Endothelial cell (in vitro differentiated cells): ENCODE measurements at regions not wholly inside any gene's neighbourhood (a gene's known extent, or its start where the extent isn't known, plus 50 kb on each side); places are given as distances from the start of the nearest gene placed in this dataset.
"Not testable (repeated sequence)": the region's sequence is repeated elsewhere in the genome, so short reads cannot be mapped to it uniquely, and the experiment has no call there.

ENCODE experiments used
- DNase-seq: peaks from one replicate; pipeline ENCODE4 v3.0.0; 2021; ENCODE audit warnings: low spot score
- H3K27ac Mint-ChIP-seq: one replicate; pipeline ENCODE4 v1.8.0; 2021; ENCODE audit warnings: mixed read lengths, inconsistent platforms; ENCODE audit not compliant: unreplicated experiment
- H3K27me3 Mint-ChIP-seq: one replicate; pipeline ENCODE4 v1.8.0; 2021; ENCODE audit warnings: mild to moderate bottlenecking, moderate library complexity, mixed read lengths, inconsistent platforms; ENCODE audit not compliant: unreplicated experiment
- H3K36me3 Mint-ChIP-seq: one replicate; pipeline ENCODE4 v1.8.0; 2021; ENCODE audit warnings: mild to moderate bottlenecking, low read depth, mixed read lengths, inconsistent platforms; ENCODE audit not compliant: unreplicated experiment
- H3K4me1 Mint-ChIP-seq: one replicate; pipeline ENCODE4 v1.8.0; 2021; ENCODE audit warnings: mild to moderate bottlenecking, mixed read lengths, inconsistent platforms; ENCODE audit not compliant: unreplicated experiment
- H3K4me3 Mint-ChIP-seq: one replicate; pipeline ENCODE4 v1.8.0; 2021; ENCODE audit warnings: mild to moderate bottlenecking, mixed read lengths, inconsistent platforms; ENCODE audit not compliant: unreplicated experiment
- H3K9me3 Mint-ChIP-seq: one replicate; pipeline ENCODE4 v1.8.0; 2021; ENCODE audit warnings: mixed read lengths, inconsistent platforms; ENCODE audit not compliant: unreplicated experiment
- TF ChIP-seq, protein P1 (sequence below): fragments of 200-600 bp; sonication (generic); IDR thresholded peaks from one replicate; pipeline ENCODE4 v1.5.0; 2021; ENCODE audit warnings: antibody characterized with exemption; ENCODE audit not compliant: unreplicated experiment

DNA sequence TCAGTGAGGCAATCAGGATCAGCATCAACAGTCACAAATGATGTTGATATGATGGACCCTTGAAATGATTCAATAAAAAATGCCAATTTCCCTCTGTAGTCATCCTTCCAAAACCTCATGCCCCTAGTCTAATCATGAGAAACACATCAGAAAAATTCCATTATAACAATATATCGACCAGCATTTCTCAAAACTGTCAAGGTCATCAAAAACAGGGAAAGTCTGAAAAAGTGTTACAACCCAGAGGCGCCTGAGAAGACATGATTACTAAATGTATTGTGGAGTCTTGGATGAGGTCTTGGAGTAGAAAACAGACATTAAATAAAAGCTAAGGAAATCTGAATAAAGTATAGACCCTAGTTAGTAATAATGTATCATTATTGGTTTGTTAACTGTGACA is 133.8 kb downstream of the SLC35B3 start:
- Mint-ChIP-seq H3K4me3 (no peak overlapping the region), H3K27ac (no peak overlapping the region), H3K36me3 (no peaks in the 10 kb centered on the region), H3K27me3 (no peaks in the 10 kb centered on the region), H3K9me3 (no peaks in the 10 kb centered on the region), H3K4me1 (peaks cover under 1% of the 10 kb centered on the region)
- TF ChIP-seq, protein P1, sequence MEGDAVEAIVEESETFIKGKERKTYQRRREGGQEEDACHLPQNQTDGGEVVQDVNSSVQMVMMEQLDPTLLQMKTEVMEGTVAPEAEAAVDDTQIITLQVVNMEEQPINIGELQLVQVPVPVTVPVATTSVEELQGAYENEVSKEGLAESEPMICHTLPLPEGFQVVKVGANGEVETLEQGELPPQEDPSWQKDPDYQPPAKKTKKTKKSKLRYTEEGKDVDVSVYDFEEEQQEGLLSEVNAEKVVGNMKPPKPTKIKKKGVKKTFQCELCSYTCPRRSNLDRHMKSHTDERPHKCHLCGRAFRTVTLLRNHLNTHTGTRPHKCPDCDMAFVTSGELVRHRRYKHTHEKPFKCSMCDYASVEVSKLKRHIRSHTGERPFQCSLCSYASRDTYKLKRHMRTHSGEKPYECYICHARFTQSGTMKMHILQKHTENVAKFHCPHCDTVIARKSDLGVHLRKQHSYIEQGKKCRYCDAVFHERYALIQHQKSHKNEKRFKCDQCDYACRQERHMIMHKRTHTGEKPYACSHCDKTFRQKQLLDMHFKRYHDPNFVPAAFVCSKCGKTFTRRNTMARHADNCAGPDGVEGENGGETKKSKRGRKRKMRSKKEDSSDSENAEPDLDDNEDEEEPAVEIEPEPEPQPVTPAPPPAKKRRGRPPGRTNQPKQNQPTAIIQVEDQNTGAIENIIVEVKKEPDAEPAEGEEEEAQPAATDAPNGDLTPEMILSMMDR: no peak
- no peak for DNase-seq

DNA sequence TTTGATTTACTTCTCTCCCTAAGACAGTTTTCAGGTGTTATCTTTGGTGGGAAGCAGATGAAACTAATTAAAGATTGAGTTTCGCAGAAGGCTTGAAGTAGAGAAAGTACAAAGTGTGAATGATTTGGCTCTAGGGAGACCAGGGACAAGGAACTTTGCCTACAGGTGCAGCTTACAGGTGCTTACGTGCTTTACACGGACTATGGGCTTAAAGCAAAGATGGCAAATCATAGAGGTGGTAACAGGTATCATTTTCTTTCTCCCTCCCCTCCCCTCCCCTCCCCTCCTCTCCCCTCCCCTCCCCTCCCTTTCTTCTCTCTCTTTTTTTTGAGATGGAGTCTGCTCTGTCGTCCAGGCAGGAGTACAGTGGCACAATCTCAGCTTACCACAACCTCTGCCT is 136.3 kb downstream of the SLC35B3 start:
- Mint-ChIP-seq H3K36me3 (no peaks in the 10 kb centered on the region), H3K4me3 (no peak overlapping the region), H3K9me3 (no peaks in the 10 kb centered on the region), H3K27me3 (no peaks in the 10 kb centered on the region), H3K27ac (no peak overlapping the region), H3K4me1 (peaks cover 2% of the 10 kb centered on the region)
- no peak for DNase-seq
- TF ChIP-seq, protein P1: no peak

DNA sequence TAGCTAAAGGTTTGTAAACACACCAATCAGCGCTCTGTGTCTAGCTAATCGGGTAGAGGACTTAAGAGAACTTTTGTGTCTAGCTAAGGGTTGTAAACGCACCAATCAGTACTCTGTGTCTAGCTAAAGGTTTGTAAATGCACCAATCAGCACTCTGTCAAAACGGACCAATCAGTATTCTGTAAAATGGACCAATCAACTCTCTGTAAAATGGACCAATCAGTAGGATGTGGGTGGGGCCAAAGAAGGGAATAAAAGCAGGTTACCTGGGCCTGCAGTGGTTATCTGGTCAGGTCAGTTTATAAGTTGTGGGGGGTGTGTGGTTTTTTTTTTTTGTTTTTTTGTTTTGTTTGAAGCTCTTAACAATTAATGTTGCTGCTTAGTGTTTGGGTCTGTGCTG is 152.4 kb downstream of the SLC35B3 start:
- H3K36me3 Mint-ChIP-seq, H3K9me3 Mint-ChIP-seq, H3K27me3 Mint-ChIP-seq, H3K27ac Mint-ChIP-seq, H3K4me3 Mint-ChIP-seq, H3K4me1 Mint-ChIP-seq, DNase-seq: not testable (repeated sequence)

DNA sequence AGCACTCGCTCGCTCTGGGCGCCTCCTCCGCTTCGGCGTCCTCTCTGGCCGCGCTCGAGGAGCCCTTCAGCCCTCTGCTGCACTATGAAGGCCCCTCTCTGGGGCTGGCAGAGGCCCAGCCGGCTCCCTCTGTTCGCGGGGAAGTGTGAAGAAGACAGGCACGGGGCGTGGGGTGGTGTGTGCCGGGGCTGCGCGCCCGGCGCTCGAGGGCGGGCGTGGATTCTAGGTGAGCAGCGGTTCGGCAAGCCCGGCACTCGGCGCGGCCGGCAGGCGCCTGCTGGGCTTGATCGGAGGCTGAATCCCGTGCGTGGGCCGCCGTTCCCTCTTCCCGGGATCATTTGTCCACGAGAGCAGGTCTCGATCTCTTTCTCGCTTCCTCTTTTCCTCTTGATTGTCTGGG is 153.0 kb downstream of the SLC35B3 start:
- DNase-seq: no peak

DNA sequence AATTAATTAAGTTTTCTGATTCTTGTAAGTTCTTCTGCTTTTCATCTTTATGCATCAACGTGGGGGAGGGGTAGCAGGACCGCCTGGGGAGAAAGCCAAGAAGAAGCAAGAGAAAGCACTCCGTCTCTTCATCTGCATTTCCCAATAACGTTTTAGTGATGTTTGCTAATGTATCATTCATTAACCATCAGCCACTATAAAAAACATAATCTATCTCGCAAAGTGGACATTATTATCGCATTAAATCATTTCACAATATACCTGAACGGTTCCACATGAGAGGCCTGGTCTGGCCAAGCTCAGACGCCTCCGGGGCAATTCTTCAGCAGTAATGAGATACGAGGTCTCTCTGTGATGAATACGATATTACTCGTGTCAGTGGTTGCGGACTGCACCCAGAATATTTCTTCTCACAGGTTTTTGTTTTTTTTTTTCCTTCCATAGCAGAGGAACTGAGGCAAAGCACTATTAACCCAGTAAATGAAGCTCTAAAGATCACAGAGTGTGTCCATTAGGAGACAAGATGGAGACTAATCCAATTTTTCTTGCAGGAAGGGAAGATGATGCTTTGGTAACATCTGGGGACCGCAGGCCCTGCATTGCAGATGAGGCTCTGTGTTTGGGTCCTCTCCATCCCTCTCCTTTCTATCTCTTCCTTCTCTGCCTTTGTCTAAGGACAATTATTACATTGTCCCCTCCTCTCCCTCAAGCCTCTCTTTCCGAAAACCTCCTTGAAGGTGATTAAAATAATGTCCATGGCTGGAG is 156.1 kb downstream of the SLC35B3 start:
- Mint-ChIP-seq H3K27me3 (peaks cover 3% of the 10 kb centered on the region), H3K9me3 (no peaks in the 10 kb centered on the region), H3K36me3 (peaks cover 3% of the 10 kb centered on the region), H3K4me1 (peaks cover 8% of the 10 kb centered on the region), H3K27ac (no peak overlapping the region), H3K4me3 (no peak overlapping the region)
- no peak for DNase-seq
- TF ChIP-seq, protein P1: no peak

More for the DNA sequence above, 153.0 kb downstream of the SLC35B3 start:
- Mint-ChIP-seq H3K36me3 (peaks cover 3% of the 10 kb centered on the region), H3K4me3 (no peak overlapping the region), H3K9me3 (no peaks in the 10 kb centered on the region), H3K27me3 (peaks cover 3% of the 10 kb centered on the region), H3K4me1 (peaks cover 8% of the 10 kb centered on the region), H3K27ac (no peak overlapping the region)
- TF ChIP-seq, protein P1: no peak
